ENCODE measurements at regions not wholly inside any gene's neighbourhood (a gene's known extent, or its start where the extent isn't known, plus 50 kb on each side); places are given as distances from the start of the nearest gene placed in this dataset.

DNA sequence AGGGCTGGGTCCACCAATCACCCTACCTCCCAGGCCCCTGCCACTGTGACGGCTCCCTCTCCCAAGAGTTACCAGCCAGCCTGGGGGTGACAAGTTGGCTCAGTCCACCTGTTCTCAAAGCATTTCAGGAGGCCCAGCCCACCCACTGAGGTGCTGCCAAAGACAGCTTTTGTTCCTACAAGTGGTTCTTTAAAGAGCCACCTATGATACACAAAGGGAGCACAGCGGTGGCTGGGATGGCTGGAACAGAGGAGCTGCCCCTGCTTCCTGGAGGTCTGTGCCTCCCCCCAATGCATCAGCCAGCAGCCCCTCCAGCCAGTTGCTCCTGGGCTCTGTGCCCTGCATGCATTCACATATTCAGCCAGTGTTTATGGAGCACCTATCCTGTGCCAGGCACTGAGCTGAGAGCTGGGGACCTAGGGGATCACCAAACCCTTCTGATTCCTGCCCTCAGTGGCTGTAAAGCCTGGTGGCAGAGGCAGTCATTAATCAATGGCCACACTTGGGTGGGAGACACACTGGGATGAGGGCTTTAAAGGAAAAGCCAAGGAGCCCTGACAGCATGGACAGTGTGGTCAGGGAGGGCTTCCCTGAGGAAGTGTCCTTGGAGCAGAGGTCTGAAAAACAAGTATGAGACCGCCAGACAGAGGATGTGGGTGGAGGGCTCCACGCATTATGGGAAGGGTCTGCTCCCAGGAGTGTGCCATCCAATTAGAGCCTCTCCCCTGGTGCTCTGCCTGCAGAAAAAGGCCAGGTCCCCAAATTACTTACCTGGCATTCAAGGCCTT is 107.1 kb upstream of the LINGO1 start:
- no peak for ATAC-seq
- no peaks in the 10 kb centered on the region for H3K9me3 ChIP-seq
- H3K27ac ChIP-seq = no peak overlapping the region
- H3K4me3 ChIP-seq = no peak overlapping the region
- 60% methylated on average over 1 of the region's 4 CpGs; no CpG with 5 or more reads in 1 of the 2 donors for WGBS, 2 donors (ENCODE audit: low coverage in 1 of 2)
- H3K27me3 ChIP-seq = peaks cover 73% of the 10 kb centered on the region
- H3K36me3 ChIP-seq = no peaks in the 10 kb centered on the region
- H3K4me1 ChIP-seq = no peaks in the 10 kb centered on the region
- no peak for TF ChIP-seq CTCF (IDR thresholded peaks at IDR 0.05)
- no peak for TF ChIP-seq POLR2AphosphoS5 (IDR thresholded peaks at IDR 0.05)
- TF ChIP-seq EP300 (IDR thresholded peaks at IDR 0.05) = no peak
- no peak for TF ChIP-seq POLR2A (IDR thresholded peaks at IDR 0.05)

- Histone ChIP-seq H3K9me3 (no peaks in the 10 kb centered on the region), H3K4me3 (no peak overlapping the region), H3K27me3 (peaks cover 83% of the 10 kb centered on the region), H3K27ac (no peak overlapping the region), H3K36me3 (no peaks in the 10 kb centered on the region), H3K4me1 (no peaks in the 10 kb centered on the region)
- WGBS, 2 donors (ENCODE audit: low coverage in 1 of 2) = 24 to 35% methylated on average over 4 to 12 of the region's 17 CpGs
- TF ChIP-seq EP300 (IDR thresholded peaks at IDR 0.05) (no peak), CTCF (IDR thresholded peaks at IDR 0.05) (no peak), POLR2AphosphoS5 (IDR thresholded peaks at IDR 0.05) (no peak), POLR2A (IDR thresholded peaks at IDR 0.05) (no peak)
- no peak for ATAC-seq
Measured at GRCh38 chr15:77738441-77739302, 106.0 kb upstream of the LINGO1 start.

DNA sequence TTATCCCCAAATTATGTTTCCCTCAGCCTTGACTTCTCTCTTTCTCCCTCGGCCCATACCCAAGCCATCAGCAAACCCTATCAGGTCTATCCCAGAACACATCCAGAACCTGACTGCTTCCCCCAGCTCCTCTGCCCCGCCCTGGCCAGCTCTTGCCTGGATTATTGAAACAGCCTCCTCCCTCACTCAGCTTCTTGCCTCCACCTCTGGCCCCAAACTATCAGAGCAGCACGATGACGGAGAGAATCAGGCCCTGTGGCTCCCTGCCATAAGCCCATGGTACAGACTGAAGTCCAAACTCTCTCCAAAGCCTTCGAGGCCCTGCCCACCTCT is 105.3 kb upstream of the LINGO1 start:
- no peaks in the 10 kb centered on the region for H3K36me3 ChIP-seq
- 72 to 76% methylated on average over 5 of the region's 5 CpGs for WGBS, 2 donors (ENCODE audit: low coverage in 1 of 2)
- no peak overlapping the region for H3K4me3 ChIP-seq
- ATAC-seq = no peak
- H3K9me3 ChIP-seq = no peaks in the 10 kb centered on the region
- H3K27me3 ChIP-seq = peaks cover 83% of the 10 kb centered on the region
- TF ChIP-seq POLR2AphosphoS5 (IDR thresholded peaks at IDR 0.05) = no peak
- TF ChIP-seq EP300 (IDR thresholded peaks at IDR 0.05) = no peak
- TF ChIP-seq POLR2A (IDR thresholded peaks at IDR 0.05) = no peak
- TF ChIP-seq CTCF (IDR thresholded peaks at IDR 0.05) = no peak
- no peak overlapping the region for H3K27ac ChIP-seq
- H3K4me1 ChIP-seq = no peaks in the 10 kb centered on the region

DNA sequence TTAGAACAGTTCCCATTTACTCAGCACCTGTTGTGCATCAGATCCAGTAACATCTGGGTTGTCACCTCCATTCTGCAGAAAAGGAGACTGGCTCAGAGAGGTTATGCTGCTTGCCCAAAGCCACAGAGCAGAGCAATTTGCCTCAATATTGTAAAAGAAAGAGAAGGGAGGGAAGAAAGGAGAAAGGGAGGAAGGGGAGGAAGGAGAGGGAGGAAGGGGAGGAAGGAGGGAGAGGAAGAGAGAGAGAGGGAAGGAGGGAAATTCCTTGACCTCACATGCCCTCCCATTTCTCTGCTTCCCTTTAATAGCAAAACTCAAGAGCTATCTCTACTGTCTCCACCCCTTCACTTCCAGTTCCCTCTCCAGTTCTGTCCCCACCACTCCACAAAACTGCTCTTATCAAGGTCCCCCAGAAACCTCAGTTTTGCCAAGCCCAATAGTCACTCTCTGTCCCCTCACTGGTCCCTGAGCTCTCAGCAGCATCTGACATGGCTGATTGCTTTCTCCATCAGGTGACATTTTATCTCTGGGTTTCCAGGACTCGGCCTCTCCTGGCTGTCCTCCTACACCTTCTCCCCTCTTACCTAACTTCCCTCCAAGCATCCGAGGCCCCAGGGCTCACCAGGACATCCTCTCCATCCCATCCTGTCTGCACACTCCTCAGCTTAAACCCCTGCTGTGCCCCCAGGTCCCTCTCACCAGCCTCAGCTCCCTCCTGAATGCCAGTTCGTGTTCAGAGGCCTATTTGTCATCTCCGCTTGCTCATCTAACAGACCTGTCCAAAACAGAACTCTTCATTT is 104.7 kb upstream of the LINGO1 start:
- no peak for ATAC-seq

More for the DNA sequence above, 104.7 kb upstream of the LINGO1 start:
- Histone ChIP-seq H3K27me3 (peaks cover 83% of the 10 kb centered on the region), H3K36me3 (no peaks in the 10 kb centered on the region), H3K27ac (no peak overlapping the region), H3K9me3 (no peaks in the 10 kb centered on the region), H3K4me1 (no peaks in the 10 kb centered on the region), H3K4me3 (no peak overlapping the region)
- TF ChIP-seq POLR2AphosphoS5 (IDR thresholded peaks at IDR 0.05) = no peak
- no peak for TF ChIP-seq POLR2A (IDR thresholded peaks at IDR 0.05)
- TF ChIP-seq CTCF (IDR thresholded peaks at IDR 0.05) = no peak
- no peak for TF ChIP-seq EP300 (IDR thresholded peaks at IDR 0.05)
- 54 to 66% methylated on average over 4 of the region's 4 CpGs for WGBS, 2 donors (ENCODE audit: low coverage in 1 of 2)
